ENCODE measurements at regions not wholly inside any gene's neighbourhood (a gene's known extent, or its start where the extent isn't known, plus 50 kb on each side); places are given as distances from the start of the nearest gene placed in this dataset.

DNA sequence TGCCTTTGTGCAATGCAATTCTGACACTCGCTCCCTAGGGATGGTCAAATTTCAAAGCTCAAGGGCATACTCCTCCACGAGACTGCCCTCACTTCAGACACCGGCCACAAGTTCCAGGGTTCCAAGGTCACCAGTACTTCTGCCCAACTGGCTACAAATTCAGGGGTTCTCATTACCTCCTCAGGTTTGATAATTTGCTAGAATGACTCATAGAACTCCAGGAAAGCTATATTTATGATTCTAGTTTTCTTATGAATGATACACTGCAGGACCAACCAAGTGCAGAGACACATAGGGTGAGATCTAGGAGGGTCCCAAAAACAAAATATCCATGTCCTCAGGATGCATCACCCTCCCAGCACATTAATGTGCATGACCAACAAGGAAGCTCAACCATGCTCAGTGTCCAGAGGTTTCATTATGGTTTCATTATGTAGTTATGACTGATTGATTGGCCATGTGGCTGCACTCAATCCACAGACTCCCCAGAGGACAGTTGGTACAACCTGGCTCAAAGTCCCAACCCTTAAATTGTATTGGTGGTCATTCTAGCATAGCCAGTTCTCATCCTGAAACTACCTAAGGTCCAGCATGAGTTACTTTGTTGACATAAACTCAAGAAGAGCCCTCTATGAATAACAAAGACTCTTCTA lies 170.4 kb upstream of the LRRN1 start:
- DNase-seq: no peak

DNA sequence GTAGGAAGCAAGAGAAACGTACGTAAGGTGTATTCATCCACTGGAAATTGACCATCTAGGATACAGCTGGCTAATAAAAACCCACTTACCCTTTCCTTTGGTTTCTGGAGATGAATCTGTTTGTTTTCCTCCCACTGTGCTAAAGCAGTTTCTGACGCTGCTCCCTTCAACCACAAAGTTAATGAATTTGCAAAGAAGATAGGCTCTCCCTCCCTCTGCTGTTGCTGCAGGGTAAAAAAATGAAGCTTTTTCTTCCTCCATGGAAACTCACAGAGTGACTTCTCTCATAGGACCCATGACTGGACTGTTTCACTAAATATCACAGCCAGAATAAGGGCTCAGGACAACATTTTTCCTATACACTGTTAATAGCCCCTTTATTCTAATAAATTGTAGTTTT lies 172.1 kb upstream of the LRRN1 start:
- no peak for DNase-seq

DNA sequence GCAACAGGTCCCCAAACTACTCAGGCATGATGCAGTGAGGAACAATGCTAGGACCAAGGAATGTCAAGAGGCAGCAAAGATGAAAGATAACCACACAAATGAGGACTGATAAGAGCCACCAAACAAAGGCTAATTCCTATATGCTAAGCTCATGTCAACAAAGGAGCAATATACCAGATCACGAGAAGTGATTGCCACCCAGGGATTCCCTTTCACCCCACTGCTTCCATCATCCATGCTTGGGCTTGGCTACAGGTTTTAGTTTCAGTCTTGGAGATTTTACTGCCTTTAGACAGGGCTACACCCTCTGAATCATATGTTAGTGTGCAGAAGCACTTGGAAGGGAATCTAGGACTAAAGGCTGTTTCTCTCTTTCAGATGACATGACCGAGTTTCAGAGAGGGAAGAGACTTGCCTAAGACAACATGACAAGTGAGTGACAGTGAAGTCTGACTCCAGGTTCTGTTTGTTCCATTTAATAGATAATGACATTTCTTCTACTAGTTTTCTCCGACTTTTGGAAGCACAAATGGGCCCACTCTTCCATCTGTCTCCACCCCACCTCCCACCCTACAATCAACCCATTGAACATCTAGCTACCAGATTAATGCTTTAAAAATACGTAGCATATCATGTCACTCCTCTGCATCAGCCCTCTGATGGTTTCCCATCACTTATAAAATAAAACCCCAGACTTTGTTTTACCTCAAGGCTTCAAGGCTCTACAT lies 173.5 kb upstream of the LRRN1 start:
- no peak for DNase-seq

DNA sequence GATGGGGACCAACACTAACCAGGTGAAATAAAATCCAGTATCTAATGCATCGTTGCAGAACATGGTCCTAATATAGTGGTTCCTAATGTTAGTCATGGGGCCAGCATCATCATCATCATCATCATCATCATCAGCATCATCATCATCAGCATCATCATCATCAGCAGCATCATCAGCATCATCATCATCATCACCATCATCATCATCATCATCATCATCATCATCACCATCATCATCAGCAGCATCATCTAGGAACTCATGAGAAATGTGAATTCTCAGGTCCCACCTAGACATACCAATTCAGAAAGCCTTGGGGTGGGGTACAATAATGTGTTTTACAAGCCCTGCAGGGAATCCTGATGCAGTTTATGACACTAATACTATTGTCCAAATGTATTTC lies 179.4 kb upstream of the LRRN1 start:
- no peak for DNase-seq

DNA sequence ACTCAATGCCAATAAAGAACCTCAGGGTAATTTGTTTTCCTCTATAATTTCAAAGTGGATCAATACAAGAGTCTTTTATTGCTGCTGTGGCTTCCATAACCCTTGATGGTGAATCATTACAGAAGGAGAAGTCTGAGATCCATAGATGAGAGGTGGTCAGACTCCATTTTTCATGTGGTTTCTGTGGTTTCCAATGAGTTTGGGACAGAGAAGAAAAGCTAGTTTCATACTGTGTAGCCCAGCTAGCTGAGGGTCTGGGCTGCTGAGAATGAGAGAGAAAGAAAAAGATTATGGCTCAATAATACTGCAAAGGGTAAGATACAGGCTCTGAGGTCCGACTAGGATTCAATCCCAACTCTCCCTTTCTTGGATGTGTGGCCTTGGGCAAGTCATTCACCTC lies 180.6 kb upstream of the LRRN1 start:
- peak; percentile 11 for DNase-seq

DNA sequence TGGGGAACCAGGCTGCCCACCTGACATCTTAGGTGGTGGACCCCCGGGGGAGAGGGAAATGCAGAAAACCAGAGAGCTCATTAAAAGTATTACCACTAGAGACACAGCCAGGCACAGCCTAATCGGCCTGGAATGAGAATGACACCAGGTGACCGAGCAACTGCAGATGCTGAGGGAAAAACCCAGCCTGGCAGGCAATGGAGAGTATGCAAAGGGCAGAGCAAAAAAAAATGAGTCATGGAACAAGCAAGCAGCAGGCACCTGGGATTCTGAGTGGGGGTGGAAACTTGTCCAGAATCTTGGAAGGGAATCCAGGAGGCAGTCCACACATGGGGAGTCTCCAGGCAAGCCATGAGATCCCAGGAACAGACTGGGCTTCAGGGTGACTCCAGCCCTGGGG lies 183.7 kb upstream of the LRRN1 start:
- no peak for DNase-seq

DNA sequence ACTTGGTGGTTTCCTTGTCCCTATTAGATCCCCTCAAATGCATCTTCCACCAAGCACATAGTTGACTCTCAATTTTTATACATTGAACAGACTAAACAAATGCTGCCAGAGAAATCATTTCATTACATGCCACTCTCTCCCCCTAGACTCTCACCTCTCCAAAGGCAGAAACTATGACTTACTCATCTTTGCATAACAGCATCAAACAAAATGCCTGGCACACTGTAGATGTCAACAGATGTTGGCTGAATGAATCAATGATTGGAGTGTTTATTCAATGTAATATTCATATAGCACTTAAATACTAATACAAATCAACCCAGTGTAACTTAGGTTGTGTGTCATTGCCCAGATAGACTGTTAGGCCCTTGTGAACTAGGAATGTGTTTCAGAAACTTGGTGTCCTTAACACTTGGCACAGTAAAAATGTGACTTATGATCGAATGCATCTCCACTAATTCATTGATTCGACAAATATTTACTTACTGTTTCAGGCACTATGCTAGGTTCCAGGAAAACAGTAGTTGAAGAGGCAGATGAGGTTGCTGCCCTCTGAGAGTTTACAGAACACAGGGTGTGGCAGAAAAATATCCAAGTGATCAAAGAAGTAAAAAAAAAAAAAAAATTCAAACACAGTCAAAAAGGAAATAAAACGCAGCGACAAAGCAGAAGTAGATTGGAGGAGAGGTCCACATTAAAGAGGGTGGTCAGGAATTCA lies 188.5 kb upstream of the LRRN1 start:
- no peak for DNase-seq

DNA sequence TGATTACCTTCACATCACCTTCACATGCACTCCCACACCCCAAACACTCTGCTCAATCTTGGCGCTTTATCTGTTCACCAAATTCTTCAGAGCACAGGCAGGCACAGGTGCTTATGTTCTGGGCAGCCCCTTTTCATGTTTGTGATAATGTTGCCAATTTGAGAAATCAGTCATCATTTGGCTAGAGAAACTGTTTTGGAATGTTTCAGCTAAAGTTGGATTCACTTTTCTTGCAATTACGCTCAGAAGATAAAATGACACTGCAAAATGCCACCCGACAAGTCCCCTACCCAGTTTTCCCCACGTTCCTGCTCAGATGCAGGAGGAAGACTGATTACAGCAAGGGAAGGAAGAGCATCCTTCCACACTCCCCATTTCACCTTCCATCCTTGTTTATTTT lies 192.9 kb upstream of the LRRN1 start:
- no peak for DNase-seq

DNA sequence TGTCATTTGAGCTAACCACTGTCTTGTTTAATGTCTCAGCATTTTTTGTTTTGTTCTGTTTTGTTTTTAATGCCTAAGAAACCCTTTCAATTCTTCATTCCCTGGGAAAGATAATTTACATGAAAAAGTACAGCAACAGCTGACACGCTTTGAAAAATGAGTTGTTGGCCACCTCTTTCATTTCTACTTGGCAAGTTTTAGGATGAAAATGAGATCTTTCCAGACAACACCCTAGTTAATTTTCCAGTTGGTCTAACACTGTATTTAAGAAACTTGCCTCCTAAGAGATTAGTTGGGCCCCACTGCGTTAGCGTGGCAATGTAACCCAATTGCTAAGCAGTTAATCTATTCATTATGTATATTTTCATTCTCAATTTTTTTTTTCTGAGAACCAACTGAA lies 194.0 kb upstream of the LRRN1 start:
- no peak for DNase-seq

DNA sequence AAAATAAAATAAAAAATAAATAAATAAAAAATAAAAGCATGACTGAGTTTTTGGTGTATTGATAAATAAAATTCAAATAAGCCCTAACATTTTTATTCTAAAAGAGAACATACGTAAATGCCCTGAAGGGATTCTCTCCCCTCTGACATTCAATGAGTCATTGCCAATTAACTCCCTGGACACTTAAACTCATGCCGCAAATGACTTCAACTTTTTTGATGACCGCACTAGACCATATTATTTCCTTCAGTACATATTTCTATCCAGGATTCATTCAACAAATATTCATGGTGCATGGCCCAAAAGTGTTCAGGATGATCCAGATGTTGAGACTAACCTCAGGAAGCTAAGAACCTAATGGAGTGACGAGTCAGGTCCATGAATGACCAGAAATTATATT lies 195.9 kb upstream of the LRRN1 start:
- DNase-seq: no peak

DNA sequence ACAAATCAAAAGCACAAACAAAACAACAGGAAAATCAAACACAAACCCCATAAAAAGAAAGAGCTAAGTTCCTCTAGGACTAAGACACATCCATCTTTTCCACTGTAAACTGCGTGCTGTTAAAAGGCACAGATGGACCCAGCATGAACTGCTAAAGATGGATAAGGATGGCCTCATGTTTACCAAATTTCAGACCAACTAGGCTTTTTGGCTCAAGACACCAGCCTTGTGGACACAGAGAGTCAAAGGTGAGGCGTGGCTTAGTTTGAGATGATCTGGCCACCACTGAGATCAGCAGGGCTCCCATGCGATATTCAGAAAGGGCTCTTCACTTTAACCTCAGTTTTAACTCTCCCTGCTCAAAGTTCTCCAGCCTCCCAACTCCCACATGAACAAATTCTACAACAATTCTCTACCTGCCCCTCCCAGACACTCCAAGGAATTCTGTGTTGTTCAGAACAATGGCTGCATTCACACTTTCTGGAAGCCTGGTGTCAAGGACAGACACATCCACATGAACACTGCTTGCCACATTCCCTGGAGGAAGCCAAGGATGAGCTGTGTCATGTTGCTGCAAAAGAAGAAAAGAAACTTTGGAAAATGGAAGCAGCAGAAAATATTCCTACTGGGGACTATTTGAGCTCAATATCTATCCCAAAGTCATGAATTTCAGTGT lies 198.4 kb upstream of the LRRN1 start:
- no peak for DNase-seq

DNA sequence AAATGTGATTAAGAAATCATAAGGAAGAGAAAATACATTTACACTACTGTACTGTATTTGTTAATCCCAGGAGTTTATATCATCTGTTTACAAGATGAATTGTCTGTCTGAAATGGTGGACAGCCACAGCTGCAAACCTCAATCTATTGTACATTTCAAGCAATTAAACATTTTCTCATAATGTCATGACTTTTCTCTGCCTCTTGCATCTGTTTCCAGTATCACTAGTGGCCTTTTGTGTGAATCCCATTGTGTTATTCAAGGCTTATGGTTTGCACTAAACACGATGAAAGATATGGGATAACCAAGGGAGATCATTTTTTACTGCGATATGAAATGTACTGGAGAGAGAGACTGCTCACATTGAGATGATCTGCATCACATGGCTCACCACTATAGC lies 200.2 kb upstream of the LRRN1 start:
- no peak for DNase-seq

DNA sequence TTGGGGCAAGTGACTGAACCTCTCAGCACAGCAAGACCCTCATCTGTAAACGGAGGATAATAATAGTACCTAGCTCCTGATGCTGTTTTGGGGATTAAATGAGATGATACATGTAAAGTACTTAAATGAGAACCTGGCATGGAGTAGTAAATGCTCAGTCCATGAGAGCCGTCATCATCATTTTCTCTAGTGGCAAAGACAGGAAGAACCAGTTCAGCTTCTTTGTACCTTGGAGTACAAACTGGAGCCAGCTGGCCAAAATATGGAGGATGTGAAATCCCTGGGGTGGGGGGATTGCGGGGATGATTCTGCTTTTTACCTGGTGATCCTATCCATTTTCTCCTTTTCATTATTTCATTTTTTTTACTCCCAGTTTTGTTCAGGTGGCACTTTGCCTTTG lies 204.2 kb upstream of the LRRN1 start:
- no peak for DNase-seq

DNA sequence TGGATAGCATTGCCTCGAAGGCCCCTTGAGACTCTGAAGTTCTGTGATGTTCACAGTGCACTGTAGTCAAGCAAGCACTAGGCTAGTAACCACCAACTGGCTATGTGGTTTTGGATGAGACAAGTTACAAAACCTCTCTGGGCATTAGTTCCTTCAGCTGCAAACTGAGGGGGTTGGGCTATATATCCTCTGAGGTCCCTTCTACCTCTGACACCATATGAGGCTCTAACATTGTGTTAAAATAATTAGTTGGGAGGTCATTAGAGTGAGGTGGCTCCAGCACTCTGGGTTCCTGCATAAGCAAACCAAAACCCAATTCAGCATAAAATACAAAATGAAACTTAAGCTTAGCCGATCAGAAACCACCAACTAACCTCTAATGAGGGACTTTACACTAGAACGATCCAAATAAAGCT lies 209.5 kb upstream of the LRRN1 start:
- no peak for DNase-seq

DNA sequence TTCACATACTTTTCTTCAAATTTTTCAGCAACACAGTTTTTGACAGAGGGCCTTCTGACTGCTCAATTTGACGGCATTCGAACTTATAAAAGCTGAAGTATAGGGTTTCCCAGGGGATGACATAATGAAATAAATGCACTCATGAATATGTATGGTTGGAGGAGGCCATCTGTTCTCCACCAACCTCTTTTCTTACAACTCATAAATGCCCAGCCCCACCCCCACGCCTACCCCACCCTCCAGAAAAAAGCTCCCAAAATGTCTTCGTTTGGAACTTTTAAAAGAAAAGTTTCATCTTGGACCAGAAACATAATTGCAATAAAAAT lies 211.6 kb upstream of the LRRN1 start:
- DNase-seq: no peak

DNA sequence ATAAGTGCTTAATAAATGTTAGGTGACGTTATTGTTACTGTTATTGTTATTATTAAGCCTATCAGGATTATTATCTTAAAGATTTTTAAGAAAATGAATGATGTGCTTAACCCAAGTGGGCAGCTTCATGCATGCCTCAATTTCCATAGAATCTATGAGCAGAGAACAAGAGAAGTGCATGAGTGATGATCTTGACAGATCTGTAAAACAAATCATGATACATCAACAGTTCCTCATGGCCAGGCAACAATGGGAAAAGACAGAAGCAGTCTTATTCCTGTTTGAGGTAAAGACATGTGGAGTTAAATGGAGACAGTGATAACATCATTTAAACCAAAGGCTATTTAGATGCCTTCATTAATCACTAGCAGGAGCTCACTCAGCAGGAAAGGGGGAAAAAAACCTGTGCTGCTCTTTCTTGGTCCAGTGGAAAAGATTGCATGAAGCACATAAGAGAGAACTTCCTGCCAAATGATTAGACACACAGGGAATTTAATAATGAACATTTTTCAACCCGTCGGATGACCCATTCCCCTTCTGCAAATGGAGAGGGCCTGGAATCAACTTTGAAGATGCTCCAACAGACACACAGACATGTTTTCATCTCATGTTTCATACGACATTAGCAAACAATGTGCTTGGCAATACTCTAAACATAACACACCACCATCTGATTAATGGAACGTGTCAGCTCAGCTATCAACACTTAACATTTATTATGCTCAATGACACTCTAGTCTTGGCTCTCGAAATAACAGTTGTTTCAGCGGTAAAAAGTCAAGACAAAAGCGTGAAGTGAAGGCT lies 212.2 kb upstream of the LRRN1 start:
- DNase-seq: no peak

DNA sequence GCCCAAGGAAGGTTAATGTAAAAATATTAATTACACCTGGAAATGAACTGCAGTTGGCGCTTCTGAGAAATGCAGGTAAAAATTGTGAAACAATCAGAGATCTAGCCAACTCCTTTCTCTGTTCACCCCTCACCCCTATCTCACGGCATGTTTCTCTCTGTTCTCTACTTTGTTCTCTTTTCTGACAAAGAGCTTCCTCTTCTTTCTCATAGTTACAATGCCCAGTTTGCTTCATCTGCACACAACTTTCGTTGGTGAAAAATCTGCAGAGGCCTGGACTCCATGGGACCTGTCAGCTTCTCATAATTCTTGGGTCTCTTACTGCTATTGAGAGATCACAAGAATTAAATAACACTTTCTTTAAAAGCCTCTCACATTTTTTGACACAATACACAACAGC lies 212.9 kb upstream of the LRRN1 start:
- no peak for DNase-seq

DNA sequence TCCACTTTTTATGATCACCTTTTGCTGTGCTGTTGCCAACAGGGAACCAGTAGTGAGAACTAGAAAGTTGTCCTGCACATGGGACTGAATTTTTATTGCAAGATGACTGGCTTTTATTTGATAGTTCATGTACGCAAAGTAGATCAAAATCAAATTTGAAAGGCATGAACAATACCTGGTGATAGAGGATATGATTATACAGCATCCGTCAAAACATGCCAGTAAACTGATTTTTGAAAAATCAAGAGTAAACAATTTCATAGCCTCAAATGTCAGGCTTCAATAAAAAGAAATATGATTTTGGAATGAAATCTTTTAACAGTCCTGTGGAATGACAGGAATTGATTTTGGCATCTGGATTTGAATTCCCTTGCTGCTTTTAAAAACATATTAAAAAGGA lies 219.6 kb upstream of the LRRN1 start:
- DNase-seq: no peak

DNA sequence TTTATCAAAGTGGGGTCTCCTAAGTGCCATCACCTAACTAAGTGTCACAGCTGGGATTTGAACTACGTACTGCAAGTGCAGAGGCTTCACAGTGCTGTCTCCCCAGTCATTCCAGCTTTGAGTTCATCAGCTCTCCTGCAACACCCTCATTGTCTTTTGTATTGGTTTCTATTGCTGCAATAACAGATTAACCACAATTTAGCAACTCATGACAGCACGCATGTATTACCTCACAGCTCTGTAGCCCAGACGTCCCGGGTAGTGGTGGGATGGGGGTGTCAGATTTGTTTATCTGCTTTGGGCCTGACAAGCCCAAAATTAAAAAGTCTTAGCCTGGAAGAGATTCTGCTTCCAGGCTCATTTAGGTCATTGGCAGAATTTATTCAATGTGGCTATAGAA lies 220.5 kb upstream of the LRRN1 start:
- no peak for DNase-seq

DNA sequence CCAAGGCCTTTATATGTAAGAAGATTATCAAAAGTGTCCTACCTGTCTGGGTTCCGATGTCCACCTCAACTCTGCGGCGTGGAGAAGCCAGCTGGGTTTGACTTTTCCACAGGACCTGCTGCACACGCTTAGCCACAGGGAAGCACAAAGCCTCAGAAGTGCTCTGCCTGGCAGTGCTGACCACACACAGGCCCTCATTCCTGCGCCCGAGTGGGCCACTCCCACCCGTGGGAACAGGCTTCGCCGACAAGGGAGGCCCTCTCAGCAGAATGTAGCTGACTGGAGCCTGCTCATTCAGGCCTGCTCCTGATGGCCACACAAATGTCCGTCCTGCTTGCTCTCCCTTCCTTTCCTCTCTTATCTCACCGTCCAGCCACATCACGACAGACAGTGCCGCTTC lies 221.4 kb upstream of the LRRN1 start:
- no peak for DNase-seq

DNA sequence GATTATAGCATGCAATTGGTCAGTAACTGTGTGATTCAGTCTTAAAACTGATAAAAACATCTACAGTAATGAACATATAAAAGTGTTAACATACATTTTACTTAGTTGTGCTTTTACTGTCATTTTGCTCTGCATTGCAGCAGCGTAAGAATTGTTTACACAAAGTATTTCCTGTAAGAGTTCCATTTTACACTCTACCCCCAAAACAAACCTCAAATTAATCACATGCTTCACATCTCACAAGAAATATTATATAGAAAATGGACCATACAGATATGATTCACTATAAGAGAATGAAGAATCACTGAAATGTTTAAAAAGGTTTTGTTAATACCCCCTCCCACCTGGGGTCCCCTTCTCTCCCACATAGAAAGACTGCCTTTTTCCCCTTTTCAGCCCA lies 225.9 kb upstream of the LRRN1 start:
- no peak for DNase-seq

DNA sequence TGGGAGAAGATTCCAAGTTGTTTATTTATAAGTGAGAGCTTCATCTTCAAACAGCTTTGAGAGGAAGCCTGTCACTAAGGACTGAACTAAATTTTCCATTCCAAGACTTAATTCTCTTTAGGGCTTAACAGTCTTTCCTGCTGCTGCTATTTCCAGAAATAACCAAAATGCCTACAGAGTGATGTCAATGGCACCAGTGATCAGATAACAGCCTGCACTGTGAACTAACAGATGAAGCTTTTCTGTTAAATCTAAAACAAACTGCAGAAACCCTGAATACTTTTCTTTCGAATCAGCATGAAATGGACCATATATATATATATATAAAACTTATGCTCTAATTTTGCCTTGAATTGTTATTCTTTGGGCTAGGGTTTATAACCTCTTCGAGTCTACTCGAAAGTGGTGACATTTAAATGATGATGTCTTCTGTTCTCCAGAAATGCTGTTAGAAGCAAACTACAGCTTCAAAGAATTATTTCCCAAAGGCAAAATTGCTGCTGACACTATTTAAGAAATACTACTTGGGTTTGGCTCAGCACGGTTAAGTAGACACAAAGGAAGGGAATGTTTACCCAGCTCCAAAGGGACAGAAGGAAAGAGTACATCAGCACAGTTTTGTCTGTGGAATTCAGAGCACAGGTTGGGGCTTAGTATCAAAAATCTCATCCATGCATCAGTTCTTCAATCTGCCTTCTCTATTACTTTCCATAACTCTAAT lies 238.5 kb upstream of the LRRN1 start:
- DNase-seq: no peak
